Large intestine (tissue), 3 donors: ENCODE measurements at regions not wholly inside any gene's neighbourhood (a gene's known extent, or its start where the extent isn't known, plus 50 kb on each side); places are given as distances from the start of the nearest gene placed in this dataset.

Experiments used
- DNase-seq, 2 donors: peaks; one replicate each; pipeline versions ENCODE4 v3.0.0 to v3.0.0-alpha.2; 2013
- H3K27ac ChIP-seq: one replicate; pipeline ENCODE4 v1.5.1; 2013; ENCODE audit warnings: low read length
- H3K27me3 ChIP-seq: 2 replicates; pipeline ENCODE4 v1.6.1; 2013; ENCODE audit warnings: low read length; ENCODE audit not compliant: control insufficient read depth, insufficient read depth
- H3K36me3 ChIP-seq: 2 replicates; pipeline ENCODE4 v1.6.1; 2013; ENCODE audit warnings: low read length; ENCODE audit not compliant: control insufficient read depth, insufficient read depth
- H3K4me1 ChIP-seq: one replicate; pipeline ENCODE4 v1.6.1; 2013; ENCODE audit warnings: low read length; ENCODE audit not compliant: control insufficient read depth, insufficient read depth
- H3K4me3 ChIP-seq: one replicate; pipeline ENCODE4 v1.5.1; 2013; ENCODE audit warnings: low read length
- H3K9me3 ChIP-seq: one replicate; pipeline ENCODE4 v1.6.1; 2013; ENCODE audit warnings: mild to moderate bottlenecking, low read depth, low read length, moderate library complexity; ENCODE audit not compliant: control insufficient read depth
- WGBS: methylation state at CpG from one replicate; pipeline ENCODE4 v1.1.5; 2013; ENCODE audit warnings: low lambda C conversion rate; ENCODE audit not compliant: insufficient coverage; 5-methylcytosine and 5-hydroxymethylcytosine counted together

DNA sequence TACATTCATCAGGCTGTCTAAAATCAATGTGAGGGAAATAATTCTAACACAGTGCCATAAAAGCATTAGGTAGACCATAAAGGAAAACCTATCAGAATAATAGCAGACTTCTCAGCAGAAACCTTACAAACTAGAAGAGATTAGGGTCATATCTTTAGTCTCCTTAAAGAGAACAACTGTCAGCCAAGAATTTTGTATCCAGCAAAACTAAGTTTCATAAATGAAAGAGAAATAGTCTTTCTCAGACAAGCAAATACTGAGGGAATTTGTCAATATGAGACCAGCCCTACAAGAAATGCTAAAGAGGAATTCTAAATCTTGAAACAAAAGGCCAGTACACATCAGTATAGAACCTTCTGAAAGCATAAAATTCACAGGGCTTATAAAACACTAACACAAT, 482.0 kb downstream of the SATB2 start:
- H3K4me3 ChIP-seq: no peak overlapping the region
- H3K27ac ChIP-seq: no peak overlapping the region
- no peaks in the 10 kb centered on the region for H3K36me3 ChIP-seq
- no peaks in the 10 kb centered on the region for H3K27me3 ChIP-seq
- H3K4me1 ChIP-seq: no peaks in the 10 kb centered on the region
- H3K9me3 ChIP-seq: peaks cover 12% of the 10 kb centered on the region
- no peak for DNase-seq

DNA sequence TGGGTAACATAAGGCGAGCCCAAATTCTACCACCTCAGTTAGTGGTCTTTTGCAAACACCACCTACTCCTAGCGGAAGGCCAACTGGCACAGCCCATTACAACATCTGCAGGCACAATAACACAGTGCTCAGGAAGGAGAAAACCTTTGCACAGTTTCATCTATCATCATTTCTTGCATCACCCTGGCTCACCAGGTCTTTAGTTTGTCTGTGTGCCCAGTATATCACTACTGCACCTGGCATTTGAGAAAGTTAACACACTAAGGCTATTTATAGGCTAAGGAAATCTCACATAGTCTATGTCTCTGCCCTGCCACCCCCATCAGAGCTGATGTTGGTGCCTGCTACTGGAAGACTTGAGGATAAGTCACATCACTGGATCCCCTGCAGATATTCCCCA, 484.0 kb downstream of the SATB2 start:
- no peak for DNase-seq
- H3K27me3 ChIP-seq: no peaks in the 10 kb centered on the region
- H3K9me3 ChIP-seq: peaks cover 12% of the 10 kb centered on the region
- H3K4me3 ChIP-seq: no peak overlapping the region
- no CpG with 5 or more reads among the region's 2 CpGs for WGBS
- H3K4me1 ChIP-seq: no peaks in the 10 kb centered on the region
- no peak overlapping the region for H3K27ac ChIP-seq
- no peaks in the 10 kb centered on the region for H3K36me3 ChIP-seq

DNA sequence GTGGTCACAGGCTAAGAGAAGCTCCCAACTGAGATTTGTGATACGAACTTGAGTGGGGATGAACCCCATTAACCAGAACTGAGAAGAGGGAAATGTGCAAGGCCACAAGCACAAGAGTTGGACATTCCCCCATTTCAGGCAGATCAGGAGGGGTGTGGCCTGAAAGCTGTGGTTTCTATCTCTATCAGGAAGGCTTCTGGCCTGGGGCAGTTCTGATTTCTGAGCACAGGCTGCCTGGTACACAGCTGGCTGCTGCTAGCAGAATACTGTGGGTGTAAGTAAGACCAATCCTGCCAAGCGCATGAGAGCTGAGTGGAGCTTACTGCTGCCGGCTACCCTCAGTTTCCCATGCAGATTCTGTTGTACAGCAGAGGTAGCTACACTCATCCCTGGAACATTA, 484.6 kb downstream of the SATB2 start:
- Histone ChIP-seq H3K9me3 (peaks cover 12% of the 10 kb centered on the region), H3K27ac (no peak overlapping the region), H3K4me3 (no peak overlapping the region), H3K27me3 (no peaks in the 10 kb centered on the region), H3K4me1 (peaks cover 1% of the 10 kb centered on the region), H3K36me3 (no peaks in the 10 kb centered on the region)
- WGBS: no CpG with 5 or more reads among the region's 3 CpGs
- no peak for DNase-seq

DNA sequence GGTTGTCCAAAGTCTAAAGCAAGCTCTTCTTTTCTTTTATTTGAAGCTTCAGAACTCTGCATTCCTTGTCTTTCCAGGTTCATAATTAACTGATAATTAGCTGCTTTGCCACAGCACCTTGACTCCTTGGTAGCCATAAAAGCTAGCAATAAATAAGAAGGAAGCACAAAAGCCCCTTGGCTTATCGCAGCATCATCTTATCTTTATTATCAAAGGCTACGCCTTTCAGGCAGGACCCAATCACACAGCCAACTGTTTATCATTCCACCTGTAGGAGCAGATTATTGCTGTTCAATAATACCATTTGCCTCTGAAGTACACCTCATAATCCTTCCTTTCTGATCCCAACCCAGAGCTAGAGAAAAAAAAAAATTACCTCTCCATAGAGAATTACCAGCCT, 489.2 kb downstream of the SATB2 start:
- peak overlapping the region; percentile 36 for H3K27ac ChIP-seq
- WGBS: no CpG with 5 or more reads among the region's 2 CpGs
- H3K4me3 ChIP-seq: no peak overlapping the region
- no peaks in the 10 kb centered on the region for H3K36me3 ChIP-seq
- DNase-seq: peak; percentile 52 to 90
- H3K4me1 ChIP-seq: peaks cover 22% of the 10 kb centered on the region
- H3K9me3 ChIP-seq: no peaks in the 10 kb centered on the region
- no peaks in the 10 kb centered on the region for H3K27me3 ChIP-seq

DNA sequence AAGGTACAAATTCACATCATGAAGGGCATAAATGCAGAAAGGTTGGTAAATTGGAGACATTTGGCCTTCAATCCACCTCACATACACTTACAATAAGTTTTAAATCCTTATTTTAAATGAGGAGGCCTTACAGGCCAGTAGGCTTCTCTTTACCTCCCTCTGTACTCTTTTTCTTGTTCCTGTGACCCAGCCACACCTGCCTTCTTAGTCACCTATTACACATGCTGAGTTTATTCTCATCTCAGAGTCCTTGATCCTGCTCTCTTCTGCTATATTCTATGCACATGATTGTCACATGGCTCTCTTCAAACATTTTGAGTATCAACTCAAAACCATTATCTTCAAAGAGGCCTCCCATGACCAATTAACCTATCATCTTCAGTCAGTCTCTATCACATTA, 491.5 kb downstream of the SATB2 start:
- H3K4me1 ChIP-seq: peaks cover 22% of the 10 kb centered on the region
- H3K36me3 ChIP-seq: no peaks in the 10 kb centered on the region
- peak; percentile 38 to 61 for DNase-seq
- peak overlapping the region; percentile 71 for H3K27ac ChIP-seq
- no peak overlapping the region for H3K4me3 ChIP-seq
- H3K9me3 ChIP-seq: no peaks in the 10 kb centered on the region
- H3K27me3 ChIP-seq: no peaks in the 10 kb centered on the region

DNA sequence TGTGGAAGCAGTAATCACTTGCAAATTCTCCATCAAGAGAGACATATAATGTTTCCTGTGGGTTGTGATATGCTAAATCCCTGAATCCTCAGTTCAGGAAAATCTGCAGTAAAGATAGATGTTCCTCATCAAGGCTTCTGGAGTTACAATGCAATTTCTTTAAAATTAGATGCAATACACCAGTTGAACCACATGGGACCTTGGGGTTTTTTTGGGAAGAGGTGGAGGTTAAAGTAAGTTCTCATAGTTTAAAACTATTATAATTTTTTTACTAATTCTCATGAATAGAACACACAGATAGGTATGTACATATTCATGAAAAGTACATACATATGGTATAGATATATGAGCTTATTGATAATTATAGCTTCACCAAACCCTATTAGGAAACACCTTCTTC, 496.2 kb downstream of the SATB2 start:
- Histone ChIP-seq H3K9me3 (no peaks in the 10 kb centered on the region), H3K27me3 (no peaks in the 10 kb centered on the region), H3K4me3 (no peak overlapping the region), H3K36me3 (no peaks in the 10 kb centered on the region), H3K4me1 (peaks cover 8% of the 10 kb centered on the region), H3K27ac (no peak overlapping the region)
- no peak for DNase-seq

DNA sequence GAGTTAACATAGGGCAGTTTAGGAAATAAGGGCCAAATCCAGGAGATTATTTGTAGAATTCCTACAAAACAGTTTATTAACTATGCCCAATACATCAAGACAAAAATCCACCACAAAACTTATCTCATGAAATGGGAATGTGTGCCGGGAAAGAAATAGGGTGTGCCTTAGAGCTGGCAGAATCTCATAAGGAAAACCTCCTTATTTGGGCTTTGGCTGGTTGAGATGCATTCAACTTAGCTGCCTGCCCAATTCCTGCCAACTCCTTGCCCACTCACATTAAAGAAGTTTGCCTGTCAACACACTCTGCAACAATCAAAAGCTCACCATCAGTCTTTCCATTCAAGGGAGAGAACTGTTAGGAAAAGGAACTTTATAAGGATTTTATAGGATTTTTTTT, 500.6 kb downstream of the SATB2 start:
- no peaks in the 10 kb centered on the region for H3K36me3 ChIP-seq
- no peak overlapping the region for H3K4me3 ChIP-seq
- no peaks in the 10 kb centered on the region for H3K4me1 ChIP-seq
- no peak overlapping the region for H3K27ac ChIP-seq
- no peaks in the 10 kb centered on the region for H3K27me3 ChIP-seq
- no peak for DNase-seq
- no CpG with 5 or more reads among the region's 1 CpG for WGBS
- no peaks in the 10 kb centered on the region for H3K9me3 ChIP-seq

DNA sequence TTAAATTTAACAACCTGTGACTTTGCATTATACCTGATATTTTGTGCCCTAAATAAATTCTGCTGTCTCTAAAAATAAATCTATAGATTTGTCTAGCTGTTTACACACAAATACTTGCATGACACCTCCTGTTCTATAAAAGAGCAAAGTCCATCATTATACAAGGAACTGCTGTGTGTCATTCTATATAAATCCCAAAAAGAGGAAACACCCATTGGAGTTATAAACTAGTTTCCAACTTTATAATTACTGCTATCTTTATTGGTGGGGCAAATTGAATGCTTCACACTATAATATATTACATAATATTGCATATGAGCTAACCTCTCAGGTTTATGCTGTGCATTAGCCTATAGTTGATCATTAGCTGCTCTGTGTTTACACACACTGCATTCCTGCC, 504.4 kb downstream of the SATB2 start:
- H3K27me3 ChIP-seq: no peaks in the 10 kb centered on the region
- H3K9me3 ChIP-seq: no peaks in the 10 kb centered on the region
- no peaks in the 10 kb centered on the region for H3K36me3 ChIP-seq
- no peak for DNase-seq
- H3K4me3 ChIP-seq: no peak overlapping the region
- H3K27ac ChIP-seq: no peak overlapping the region
- H3K4me1 ChIP-seq: no peaks in the 10 kb centered on the region

DNA sequence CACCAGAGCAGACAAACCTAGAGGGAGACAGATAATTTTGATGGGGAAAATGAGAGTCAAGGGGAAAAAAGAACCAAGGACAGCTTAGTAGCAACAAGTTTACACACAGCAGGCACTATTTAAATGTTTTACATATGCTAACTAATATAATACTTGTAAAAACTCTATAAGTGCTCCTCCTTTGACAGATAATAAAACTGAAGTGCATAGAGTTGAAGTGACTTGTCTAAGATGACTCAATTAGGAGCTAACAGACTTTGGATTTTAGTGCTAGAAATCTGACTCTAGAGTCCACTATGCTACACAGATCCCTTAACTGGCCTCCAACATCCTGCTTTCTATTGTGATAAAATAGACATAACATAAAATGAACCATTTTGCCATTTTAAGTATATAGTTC, 506.9 kb downstream of the SATB2 start:
- Histone ChIP-seq H3K9me3 (no peaks in the 10 kb centered on the region), H3K4me3 (no peak overlapping the region), H3K36me3 (no peaks in the 10 kb centered on the region), H3K27ac (no peak overlapping the region), H3K27me3 (no peaks in the 10 kb centered on the region), H3K4me1 (no peaks in the 10 kb centered on the region)
- DNase-seq: no peak

DNA sequence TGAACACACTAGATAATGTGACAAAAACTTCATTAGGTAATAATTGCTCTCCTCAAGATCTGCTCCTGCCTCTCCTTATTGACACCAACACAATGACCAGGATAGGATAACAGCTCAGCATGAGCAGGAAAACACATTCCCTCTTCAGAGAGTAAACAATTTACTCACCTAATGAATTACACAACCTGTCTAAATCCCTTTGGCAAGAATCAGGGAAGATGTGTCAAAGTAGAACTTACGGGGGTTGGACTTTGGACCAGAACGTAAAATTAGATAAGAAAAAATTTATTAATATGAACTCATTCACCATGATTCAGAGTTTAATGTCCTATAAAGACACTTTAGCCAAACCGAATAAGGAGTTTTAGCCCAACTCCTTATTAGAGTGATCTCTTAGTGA, 512.2 kb downstream of the SATB2 start:
- no peak for DNase-seq
- H3K4me1 ChIP-seq: peaks cover 7% of the 10 kb centered on the region
- no peak overlapping the region for H3K4me3 ChIP-seq
- 18% methylated on average over 2 of the region's 3 CpGs for WGBS
- H3K36me3 ChIP-seq: no peaks in the 10 kb centered on the region
- no peaks in the 10 kb centered on the region for H3K27me3 ChIP-seq
- H3K9me3 ChIP-seq: no peaks in the 10 kb centered on the region
- H3K27ac ChIP-seq: no peak overlapping the region

DNA sequence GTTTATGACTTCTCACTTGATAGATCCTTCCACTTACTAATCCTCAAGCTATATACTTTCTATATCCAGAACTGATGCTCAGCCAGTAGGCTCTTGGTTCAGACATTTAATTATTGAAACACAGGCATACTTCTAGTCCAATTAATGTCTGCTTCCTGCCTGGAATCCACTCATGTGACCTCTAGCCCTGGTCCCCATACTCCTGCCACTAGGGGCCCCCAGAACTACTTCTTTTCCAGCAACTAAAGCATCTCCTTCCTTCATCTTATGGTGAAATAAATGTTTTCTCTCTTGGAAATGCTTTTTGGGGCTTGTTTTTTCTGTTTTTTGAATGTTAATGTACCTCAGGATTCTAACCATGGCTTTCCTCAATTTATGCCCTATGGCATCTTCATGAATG, 527.6 kb downstream of the SATB2 start:
- Histone ChIP-seq H3K9me3 (peaks cover 11% of the 10 kb centered on the region), H3K27ac (no peak overlapping the region), H3K27me3 (no peaks in the 10 kb centered on the region), H3K36me3 (no peaks in the 10 kb centered on the region), H3K4me1 (no peaks in the 10 kb centered on the region), H3K4me3 (no peak overlapping the region)
- DNase-seq: peak in 1 of 2 donors; percentile 4

DNA sequence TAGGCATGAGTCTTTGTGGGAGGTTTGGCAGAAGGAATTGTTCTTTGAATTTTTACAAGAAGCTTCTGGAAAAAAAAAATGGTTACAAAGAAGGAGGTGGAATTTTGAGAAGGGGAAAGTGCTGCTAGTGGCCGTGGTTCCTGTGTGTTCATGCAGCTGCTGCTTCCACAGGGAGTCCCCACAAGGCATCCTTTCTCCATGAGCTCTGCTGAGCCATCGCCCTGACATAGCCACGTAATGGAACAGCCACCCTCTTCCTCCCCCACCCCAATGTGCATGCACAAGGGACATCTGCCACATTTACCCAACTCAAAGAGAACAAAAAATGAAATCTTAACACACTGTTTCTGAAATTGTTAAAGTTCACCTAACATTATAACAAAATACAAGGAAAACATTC, 529.7 kb downstream of the SATB2 start:
- no peaks in the 10 kb centered on the region for H3K27me3 ChIP-seq
- H3K27ac ChIP-seq: no peak overlapping the region
- no CpG with 5 or more reads among the region's 3 CpGs for WGBS
- no peak overlapping the region for H3K4me3 ChIP-seq
- no peak for DNase-seq
- H3K36me3 ChIP-seq: no peaks in the 10 kb centered on the region
- no peaks in the 10 kb centered on the region for H3K4me1 ChIP-seq
- peaks cover 2% of the 10 kb centered on the region for H3K9me3 ChIP-seq
